Gastrocnemius medialis (tissue), 4 donors: ENCODE measurements at regions not wholly inside any gene's neighbourhood (a gene's known extent, or its start where the extent isn't known, plus 50 kb on each side); places are given as distances from the start of the nearest gene placed in this dataset.
"Not testable (repeated sequence)": the region's sequence is repeated elsewhere in the genome, so short reads cannot be mapped to it uniquely, and the experiment has no call there.

ENCODE experiments used
- ATAC-seq, 2 donors: fragments of 150-250 bp; one replicate each; pipeline ENCODE4 v1.9.1; 2016
- DNase-seq, 2 donors: peaks; one replicate each; pipeline ENCODE4 v3.0.0-alpha.2; 2019
- H3K27ac ChIP-seq, 4 donors: fragments of 200-600 bp; sonication (generic); 1 replicate in 1 of 4; 2 replicates in 3 of 4; pipeline ENCODE4 v1.5.1; 2016 to 2018; ENCODE audit warnings: mild to moderate bottlenecking in 2 of 4, moderate library complexity in 1 of 4
- H3K27me3 ChIP-seq, 3 donors: fragments of 200-600 bp; sonication (generic) in 2 of 3; 1 replicate in 1 of 3; 2 replicates in 2 of 3; pipeline versions ENCODE4 v1.5.1 to v1.6.0; 2016 to 2019; ENCODE audit warnings: mild to moderate bottlenecking in 1 of 3, moderate library complexity in 1 of 3
- H3K36me3 ChIP-seq, 2 donors: fragments of 200-600 bp; sonication (generic) in 1 of 2; one replicate each; pipeline ENCODE4 v1.5.1; 2017 to 2018
- H3K4me1 ChIP-seq, 2 donors: fragments of 200-600 bp; sonication (generic) in 1 of 2; one replicate each; pipeline ENCODE4 v1.5.1; 2016 to 2017; ENCODE audit warnings: mild to moderate bottlenecking in 2 of 2
- H3K4me3 ChIP-seq, 4 donors: fragments of 200-600 bp; sonication (generic) in 3 of 4; 1 replicate in 1 of 4; 2 replicates in 3 of 4; pipeline ENCODE4 v1.5.1; 2016 to 2019; ENCODE audit warnings: mild to moderate bottlenecking in 2 of 4
- H3K9me3 ChIP-seq, 3 donors: fragments of 200-600 bp; sonication (generic) in 2 of 3; 1 replicate in 1 of 3; 2 replicates in 2 of 3; pipeline ENCODE4 v1.5.1; 2016 to 2019
- POLR2A ChIP-seq, 2 donors: fragments of 450-650 bp; IDR thresholded peaks; one replicate each; pipeline ENCODE4 v1.6.1; 2017; ENCODE audit warnings: antibody characterized with exemption in 2 of 2, mild to moderate bottlenecking in 2 of 2, moderate library complexity in 2 of 2
- in situ Hi-C, 4 donors: fragments of 200-750 bp; cut with MboI; loops; one replicate each; pipeline versions ENCODE4 v1.15.0 to v1.8.0; 2017; ENCODE audit warnings: low sequenced_read_pairs in 4 of 4
- intact Hi-C: fragments of 100-400 bp; cut with DNase I; formaldehyde crosslinking; loops from one replicate; pipeline ENCODE4 v1.15.1; 2023; ENCODE audit warnings: low total_unique reads
- TF ChIP-seq, protein P1 (sequence below), 5 experiments: fragments of 450-650 bp in 3 of 5; fragments of 200-600 bp in 2 of 5; sonication (generic) in 2 of 5; IDR thresholded peaks in 4 of 5; conservative IDR thresholded peaks in 1 of 5; 1 replicate in 4 of 5; 2 replicates in 1 of 5; pipeline ENCODE4 v1.5.1; 2016 to 2019; ENCODE audit warnings: antibody characterized with exemption in 5 of 5, mild to moderate bottlenecking in 3 of 5, moderate library complexity in 3 of 5

DNA sequence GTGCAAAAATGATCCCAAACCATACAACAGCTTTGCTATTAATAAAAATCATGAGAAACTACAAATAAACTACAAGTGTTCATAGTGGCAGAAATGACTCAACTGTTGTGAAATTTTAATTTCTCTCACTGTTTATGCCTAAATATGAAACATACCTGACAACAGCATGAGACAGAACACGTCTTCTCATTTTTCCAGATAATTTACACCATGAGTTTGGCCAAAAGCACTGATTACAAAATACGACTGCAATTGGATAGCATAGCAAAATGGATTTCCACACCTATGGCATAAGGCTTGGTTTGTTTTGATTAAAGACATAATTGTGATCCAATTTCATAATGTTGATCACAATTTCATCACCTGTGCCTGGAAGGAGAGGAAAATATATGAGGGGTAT, 608.6 kb downstream of the GATA3 start:
- Histone ChIP-seq H3K9me3 (no peaks in the 10 kb centered on the region), H3K27me3 (no peaks in the 10 kb centered on the region), H3K36me3 (no peaks in the 10 kb centered on the region), H3K4me3 (no peak overlapping the region), H3K4me1 (no peaks in the 10 kb centered on the region), H3K27ac (no peak overlapping the region)
- intact Hi-C loops: no loop called here
- DNase-seq (no peak), ATAC-seq (no peak)
- in situ Hi-C loops: no loop called here
- no peak for TF ChIP-seq POLR2A (IDR thresholded peaks at IDR 0.05)
- TF ChIP-seq, protein P1, sequence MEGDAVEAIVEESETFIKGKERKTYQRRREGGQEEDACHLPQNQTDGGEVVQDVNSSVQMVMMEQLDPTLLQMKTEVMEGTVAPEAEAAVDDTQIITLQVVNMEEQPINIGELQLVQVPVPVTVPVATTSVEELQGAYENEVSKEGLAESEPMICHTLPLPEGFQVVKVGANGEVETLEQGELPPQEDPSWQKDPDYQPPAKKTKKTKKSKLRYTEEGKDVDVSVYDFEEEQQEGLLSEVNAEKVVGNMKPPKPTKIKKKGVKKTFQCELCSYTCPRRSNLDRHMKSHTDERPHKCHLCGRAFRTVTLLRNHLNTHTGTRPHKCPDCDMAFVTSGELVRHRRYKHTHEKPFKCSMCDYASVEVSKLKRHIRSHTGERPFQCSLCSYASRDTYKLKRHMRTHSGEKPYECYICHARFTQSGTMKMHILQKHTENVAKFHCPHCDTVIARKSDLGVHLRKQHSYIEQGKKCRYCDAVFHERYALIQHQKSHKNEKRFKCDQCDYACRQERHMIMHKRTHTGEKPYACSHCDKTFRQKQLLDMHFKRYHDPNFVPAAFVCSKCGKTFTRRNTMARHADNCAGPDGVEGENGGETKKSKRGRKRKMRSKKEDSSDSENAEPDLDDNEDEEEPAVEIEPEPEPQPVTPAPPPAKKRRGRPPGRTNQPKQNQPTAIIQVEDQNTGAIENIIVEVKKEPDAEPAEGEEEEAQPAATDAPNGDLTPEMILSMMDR (IDR thresholded peaks at IDR 0.05 in 4 of 5, conservative IDR thresholded peaks at IDR 0.05 in 1 of 5): no peak

DNA sequence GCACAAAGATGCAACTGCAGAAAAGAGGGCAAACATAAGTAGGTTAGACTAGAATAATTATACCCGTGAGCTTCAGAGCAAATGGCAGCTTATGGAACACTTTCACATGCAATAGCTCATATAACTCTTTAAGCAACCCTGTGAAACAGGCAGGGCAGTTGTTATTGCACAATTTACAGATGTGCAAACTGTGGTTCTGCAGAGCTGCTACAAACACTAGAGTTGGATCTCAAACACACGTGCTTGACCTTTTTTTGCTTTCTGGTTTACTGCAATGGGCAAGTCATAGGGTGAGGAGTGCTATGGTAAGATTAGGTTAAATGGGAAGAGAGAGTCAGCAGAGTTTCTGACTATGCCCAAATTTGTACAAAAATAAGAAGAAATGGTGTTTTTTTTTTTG, 610.8 kb downstream of the GATA3 start:
- intact Hi-C loops: no loop called here

GRCh38 chr10:8670461-8670860, 616.0 kb downstream of the GATA3 start:
- intact Hi-C loops (no loop called here), in situ Hi-C loops (no loop called here)
- Histone ChIP-seq H3K4me1 (no peaks in the 10 kb centered on the region), H3K27ac (no peak overlapping the region), H3K36me3 (no peaks in the 10 kb centered on the region), H3K4me3 (no peak overlapping the region), H3K9me3 (no peaks in the 10 kb centered on the region), H3K27me3 (no peaks in the 10 kb centered on the region)
- ATAC-seq: no peak
- no peak for DNase-seq
- TF ChIP-seq POLR2A (IDR thresholded peaks at IDR 0.05): no peak
- TF ChIP-seq, protein P1 (IDR thresholded peaks at IDR 0.05 in 4 of 5, conservative IDR thresholded peaks at IDR 0.05 in 1 of 5): no peak

More for the DNA sequence above, 610.8 kb downstream of the GATA3 start:
- H3K27me3 ChIP-seq: no peaks in the 10 kb centered on the region
- no peaks in the 10 kb centered on the region for H3K9me3 ChIP-seq
- H3K4me3 ChIP-seq: no peak overlapping the region
- no peaks in the 10 kb centered on the region for H3K4me1 ChIP-seq
- DNase-seq (no peak), ATAC-seq (no peak)
- TF ChIP-seq, protein P1 (IDR thresholded peaks at IDR 0.05 in 4 of 5, conservative IDR thresholded peaks at IDR 0.05 in 1 of 5): no peak
- no peaks in the 10 kb centered on the region for H3K36me3 ChIP-seq
- in situ Hi-C loops: no loop called here
- H3K27ac ChIP-seq: no peak overlapping the region

GRCh38 chr10:8674230-8674629, 619.7 kb downstream of the GATA3 start:
- H3K4me1 ChIP-seq: no peaks in the 10 kb centered on the region
- H3K27ac ChIP-seq: no peak overlapping the region
- DNase-seq: no peak
- TF ChIP-seq, protein P1 (IDR thresholded peaks at IDR 0.05 in 4 of 5, conservative IDR thresholded peaks at IDR 0.05 in 1 of 5): no peak
- no peak for TF ChIP-seq POLR2A (IDR thresholded peaks at IDR 0.05)
- H3K27me3 ChIP-seq: no peaks in the 10 kb centered on the region
- intact Hi-C loops (no loop called here), in situ Hi-C loops (no loop called here)
- H3K36me3 ChIP-seq: no peaks in the 10 kb centered on the region
- H3K9me3 ChIP-seq: no peaks in the 10 kb centered on the region
- no peak overlapping the region for H3K4me3 ChIP-seq
- no peak for ATAC-seq

DNA sequence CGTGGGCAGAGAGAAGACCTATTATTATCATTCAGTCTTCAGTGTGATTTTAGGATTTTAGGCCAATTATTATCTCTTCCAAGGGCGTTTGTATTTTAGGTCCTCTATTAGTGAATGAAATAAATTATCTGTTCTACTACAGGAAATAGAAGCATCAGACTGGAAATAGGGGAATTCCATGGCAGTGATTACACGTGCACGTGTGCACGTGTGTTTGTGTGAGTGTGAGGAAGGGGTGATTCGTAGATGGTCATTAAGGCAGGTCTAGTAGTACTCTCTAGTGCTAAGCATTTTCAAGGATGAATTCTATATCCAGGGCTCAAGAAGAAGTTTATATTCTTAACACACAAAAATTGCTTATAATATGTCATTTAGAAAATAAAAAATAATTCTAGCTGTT, 623.2 kb downstream of the GATA3 start:
- H3K36me3 ChIP-seq: no peaks in the 10 kb centered on the region
- H3K9me3 ChIP-seq: no peaks in the 10 kb centered on the region
- TF ChIP-seq POLR2A (IDR thresholded peaks at IDR 0.05): no peak
- TF ChIP-seq, protein P1 (IDR thresholded peaks at IDR 0.05 in 4 of 5, conservative IDR thresholded peaks at IDR 0.05 in 1 of 5): no peak
- no peaks in the 10 kb centered on the region for H3K27me3 ChIP-seq
- intact Hi-C loops (no loop called here), in situ Hi-C loops (no loop called here)
- DNase-seq: no peak
- H3K4me3 ChIP-seq: no peak overlapping the region
- no peaks in the 10 kb centered on the region for H3K4me1 ChIP-seq
- no peak for ATAC-seq
- H3K27ac ChIP-seq: no peak overlapping the region

- H3K9me3 ChIP-seq, DNase-seq, H3K36me3 ChIP-seq, H3K4me1 ChIP-seq, intact Hi-C loops, H3K27me3 ChIP-seq, ATAC-seq, in situ Hi-C loops, H3K27ac ChIP-seq, H3K4me3 ChIP-seq: not testable (repeated sequence)
Observed at GRCh38 chr10:8684916-8685315, 630.4 kb downstream of the GATA3 start.
